ENCODE measurements at regions not wholly inside any gene's neighbourhood (a gene's known extent, or its start where the extent isn't known, plus 50 kb on each side); places are given as distances from the start of the nearest gene placed in this dataset.
A peak's percentile ranks its signal among the peaks of the same experiment; 100 is the strongest.
"Not testable (repeated sequence)": the region's sequence is repeated elsewhere in the genome, so short reads cannot be mapped to it uniquely, and the experiment has no call there.

DNA sequence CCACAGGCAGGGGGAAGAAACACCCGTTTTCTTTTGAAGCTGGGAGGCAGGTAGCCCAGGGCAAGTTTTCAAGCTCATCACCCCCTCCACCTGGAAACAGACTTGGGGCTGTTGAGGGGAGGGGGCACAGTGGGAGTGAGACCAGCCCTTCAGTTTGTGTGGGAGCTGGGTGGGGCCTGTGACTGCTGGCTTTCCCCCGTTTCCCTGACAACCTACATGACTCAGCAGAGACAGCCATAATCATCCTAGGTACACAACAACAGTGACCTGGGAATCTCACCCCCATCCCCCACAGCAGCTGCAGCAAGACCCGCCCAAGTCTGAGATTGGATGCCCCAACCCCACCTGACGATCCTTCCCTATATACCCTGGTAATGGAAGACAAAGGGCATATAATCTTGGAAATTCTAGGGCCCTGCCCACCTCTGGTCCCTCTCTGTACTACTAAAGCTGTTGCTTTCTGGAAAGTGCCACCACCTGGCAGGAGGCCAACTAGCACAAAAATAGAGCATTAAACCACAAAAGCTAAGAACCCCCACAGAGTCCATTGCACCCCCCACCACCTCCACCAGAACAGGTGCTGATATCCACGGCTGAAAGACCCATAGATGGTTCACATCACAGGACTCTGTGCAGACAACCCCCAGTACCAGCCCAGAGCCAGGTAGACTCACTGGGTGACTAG lies 422.2 kb upstream of the SGO1 start:
- peak in 1 of 2 experiments; percentile 2 for DNase-seq

DNA sequence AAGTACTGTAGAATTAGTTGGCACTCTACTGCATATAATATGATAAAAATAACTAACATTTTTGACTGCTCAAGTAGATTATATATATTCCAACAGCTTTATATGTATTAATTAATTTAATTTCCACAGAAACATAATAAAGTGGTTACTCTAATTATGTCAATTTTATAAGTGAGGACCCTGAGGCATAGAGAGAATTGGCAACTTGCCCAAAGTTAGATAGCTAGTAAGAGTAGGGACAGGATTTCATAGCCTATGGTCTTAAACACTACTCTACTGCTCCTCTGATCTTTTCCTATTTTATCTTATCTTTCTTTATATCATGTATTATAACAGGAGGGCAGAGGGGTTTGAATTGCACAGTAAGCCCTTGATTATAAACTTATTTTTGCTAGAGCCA lies 418.7 kb upstream of the SGO1 start:
- DNase-seq = peak; percentile 34 to 58

DNA sequence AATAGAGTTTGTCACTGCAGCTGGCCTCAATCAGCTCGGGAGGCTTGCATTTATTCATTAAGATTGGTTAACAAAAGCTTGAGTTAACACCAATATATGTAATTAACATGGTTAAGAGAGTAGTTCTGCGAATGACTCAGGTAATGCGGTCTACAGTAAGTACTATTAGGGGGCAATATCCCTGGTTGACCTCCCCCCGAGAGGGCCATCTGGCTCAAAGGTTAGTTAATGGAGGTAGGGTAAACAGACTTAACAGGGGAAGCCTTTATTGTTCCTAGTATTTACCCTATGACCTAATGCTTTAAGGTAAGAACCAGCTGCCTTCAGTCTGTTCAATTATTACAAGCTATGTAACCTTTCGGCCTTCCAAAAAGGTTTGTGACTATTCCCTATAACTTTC lies 403.3 kb upstream of the SGO1 start:
- no peak for DNase-seq

DNA sequence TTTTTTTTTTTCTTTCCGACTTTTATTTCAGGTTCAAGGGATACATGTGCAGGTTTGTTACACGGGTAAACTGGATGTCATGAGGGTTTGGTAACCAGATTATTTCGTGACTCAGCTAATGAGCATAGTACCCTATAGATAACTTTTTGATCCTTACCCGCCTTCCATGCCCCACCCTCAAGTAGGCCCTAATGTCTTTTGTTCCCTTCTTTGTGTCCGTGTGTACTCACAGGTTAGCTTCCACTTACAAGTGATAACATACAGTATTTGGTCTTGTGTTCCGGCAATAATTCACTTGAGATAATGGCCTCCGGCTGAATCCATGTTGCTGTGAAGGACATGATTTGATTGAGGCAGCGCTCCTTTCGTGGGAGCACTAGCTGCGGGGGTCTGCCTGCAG lies 402.8 kb upstream of the SGO1 start:
- DNase-seq = no peak

DNA sequence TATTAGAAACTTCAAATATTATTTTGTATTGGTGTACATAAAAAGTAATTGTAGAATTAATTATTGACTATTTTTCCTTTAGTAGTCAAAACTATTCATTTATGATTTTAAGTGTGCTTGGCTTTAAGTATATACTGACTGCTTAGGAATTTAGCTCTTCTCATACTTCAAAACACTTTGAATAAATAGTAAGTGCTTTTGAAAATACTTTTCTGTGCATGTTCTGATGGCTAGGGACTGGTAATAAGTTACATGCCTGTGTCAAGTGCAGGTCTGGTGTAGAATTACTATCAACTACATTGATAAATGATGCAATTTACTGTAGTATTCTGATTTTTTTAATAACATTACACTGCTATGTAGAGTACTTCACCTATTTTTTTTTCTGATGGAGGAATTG lies 397.6 kb upstream of the SGO1 start:
- no peak for DNase-seq

DNA sequence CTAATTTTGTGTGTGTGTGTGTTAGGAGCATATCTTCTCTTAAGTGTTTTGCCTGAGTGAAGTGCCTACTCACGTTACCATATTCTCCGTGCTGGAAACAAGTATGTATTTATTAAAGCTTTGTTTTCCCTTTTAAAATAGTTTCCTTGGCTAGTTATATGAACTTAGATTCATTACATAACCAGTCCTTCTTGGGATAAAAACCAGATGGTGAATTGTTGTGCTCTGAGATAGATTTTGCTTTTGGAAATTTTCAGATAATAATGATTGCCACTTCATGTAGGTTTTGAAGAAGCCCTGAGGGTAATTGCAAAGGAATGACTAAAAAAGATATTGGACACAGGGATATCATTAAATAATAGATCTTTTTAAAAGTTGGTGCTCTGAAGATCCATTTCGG lies 390.2 kb upstream of the SGO1 start:
- no peak for DNase-seq

DNA sequence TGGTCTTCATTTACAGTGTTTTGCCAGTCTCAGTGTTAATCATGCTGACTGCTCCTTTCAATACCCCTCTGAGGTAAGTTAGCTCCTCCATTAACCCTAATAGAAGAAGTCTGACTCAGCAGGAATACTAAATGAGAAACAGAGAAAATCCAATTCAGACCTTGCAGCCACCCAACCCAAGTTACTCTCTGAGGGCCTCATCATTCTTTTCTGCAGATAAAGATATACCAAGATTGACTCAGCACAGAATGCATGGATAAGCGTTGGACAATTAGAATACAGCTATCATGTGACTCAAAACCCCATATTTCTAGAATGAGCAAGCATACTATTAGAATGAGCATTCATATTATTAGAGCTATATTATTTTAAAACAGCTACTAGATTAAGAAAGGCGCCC lies 389.1 kb upstream of the SGO1 start:
- no peak for DNase-seq

DNA sequence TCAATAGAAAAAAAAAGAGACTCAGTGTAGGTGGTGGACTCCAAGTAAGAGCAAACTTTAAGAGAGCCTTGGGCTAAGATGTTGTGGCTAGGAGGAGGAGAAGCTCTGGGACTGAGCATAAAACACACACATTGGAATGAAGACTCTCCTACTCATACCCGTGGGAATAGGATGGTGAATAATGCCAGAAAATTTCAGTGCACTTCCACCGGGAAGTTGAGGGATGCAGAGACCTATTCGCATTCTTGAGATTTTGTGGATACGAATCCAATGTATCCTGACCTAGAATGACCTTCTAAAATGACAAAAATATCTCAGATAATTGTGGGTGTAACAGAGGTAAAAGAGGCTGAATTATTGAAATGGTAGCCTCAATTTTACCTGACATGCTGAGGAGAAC lies 388.7 kb upstream of the SGO1 start:
- DNase-seq = no peak

DNA sequence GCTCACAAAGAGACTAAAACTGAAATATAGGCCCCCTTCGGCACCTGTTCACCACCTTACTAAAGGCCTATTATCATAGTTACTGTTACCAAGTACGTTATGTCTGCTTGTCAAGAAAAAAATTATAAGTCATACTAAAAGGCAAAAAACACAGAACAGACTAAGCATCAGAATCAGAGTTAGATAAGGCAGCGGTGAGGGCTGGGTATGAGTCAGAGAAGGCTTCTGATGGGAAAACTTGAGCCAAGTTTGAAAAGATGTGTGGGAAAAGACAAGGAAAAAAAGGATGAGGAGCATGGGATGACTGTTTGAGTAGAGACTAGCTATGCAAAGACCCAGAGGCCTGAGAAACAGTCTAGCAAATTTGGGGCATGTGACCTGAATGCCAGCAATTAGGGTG lies 387.2 kb upstream of the SGO1 start:
- no peak for DNase-seq

DNA sequence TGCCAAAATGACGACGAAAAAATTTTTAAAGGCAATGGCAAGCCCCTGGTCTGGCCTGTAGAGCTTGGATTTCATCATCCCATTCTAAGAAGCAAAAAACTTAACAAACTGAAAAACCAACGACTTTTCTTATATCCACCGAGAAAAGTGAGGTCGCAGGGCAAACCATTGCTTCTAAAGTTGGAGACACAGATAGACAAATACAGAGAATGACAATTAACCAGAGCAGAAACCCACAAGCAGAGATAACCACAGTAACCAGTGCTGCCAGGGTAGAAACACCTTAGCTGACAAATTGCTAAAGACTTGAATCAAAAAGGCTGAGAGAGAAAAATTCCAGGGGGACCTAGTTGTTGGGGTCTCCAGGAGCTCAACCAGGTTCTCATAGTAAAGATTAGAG lies 386.5 kb upstream of the SGO1 start:
- DNase-seq = no peak

DNA sequence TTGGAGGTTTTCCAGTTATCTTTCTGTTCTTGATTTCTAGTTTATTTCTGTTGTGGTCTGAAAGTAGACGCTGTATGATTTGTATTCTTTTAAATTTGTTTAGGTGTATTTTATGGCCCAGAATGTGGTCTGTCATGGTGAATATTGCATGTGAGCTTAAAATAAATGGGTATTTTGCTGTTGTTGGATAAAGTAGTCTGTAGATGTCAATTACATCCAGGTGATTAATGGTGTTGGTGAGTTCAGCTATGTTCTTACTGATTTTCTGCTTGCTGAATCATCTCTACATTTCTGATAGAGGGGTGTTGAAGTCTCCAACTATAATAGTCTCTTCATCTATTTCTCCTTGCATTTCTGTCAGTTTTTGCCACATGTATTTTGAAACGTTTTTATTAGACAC lies 383.3 kb upstream of the SGO1 start:
- no peak for DNase-seq

DNA sequence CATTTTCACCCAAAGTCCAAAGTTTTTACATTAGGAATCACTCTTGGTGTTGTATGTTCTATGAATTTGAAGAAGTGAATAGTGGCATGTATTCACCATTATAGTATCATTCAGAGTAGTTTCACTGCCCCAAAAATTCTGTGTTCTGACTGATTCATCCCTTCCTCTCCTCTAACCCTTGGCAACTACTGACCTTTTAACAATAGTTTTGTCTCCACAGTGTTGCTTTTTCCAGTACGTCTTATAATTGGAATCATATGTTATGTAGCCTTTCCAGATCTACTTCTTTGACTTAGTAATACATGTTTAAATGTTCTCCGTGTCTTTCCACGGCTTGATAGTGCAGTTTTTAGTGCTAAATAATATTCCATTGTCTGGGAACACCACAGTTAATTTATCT lies 379.0 kb upstream of the SGO1 start:
- DNase-seq = no peak

DNA sequence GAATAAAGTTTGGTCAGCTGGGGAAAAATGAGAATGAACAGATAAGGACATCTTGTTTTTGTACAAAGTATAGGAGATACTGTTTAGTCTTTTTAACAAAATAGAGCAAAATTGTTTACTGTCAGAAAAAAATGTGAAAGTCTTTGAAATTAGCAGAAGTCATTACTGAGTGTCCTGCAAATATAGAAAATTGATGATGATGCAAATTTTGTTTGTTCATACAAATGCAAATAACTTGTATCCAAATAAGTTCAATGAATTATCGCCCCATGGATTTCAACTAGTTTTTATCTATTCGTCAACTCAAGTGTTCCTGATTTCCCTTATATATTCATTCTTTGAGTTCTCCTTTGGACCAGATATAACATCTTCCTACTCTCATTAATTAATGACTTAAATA lies 378.0 kb upstream of the SGO1 start:
- DNase-seq = no peak

DNA sequence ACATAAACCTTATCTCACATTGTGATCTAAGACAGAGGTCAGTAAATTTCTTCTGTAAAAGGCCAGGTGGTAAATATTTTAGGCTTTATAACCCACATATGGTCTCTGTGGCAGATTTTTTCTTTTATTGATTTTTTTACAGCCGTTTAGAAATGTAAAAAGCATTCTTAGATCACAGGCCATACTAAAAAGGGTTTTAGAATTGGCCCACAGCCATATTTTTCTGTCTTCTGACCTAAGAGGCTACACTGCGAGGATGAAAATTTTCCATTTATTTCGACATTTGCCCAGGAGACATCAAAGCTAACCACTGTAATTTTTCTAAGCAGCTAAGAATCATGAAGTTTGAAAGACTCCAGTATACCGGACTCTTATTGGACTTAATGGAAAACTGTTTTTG lies 377.2 kb upstream of the SGO1 start:
- DNase-seq = no peak

DNA sequence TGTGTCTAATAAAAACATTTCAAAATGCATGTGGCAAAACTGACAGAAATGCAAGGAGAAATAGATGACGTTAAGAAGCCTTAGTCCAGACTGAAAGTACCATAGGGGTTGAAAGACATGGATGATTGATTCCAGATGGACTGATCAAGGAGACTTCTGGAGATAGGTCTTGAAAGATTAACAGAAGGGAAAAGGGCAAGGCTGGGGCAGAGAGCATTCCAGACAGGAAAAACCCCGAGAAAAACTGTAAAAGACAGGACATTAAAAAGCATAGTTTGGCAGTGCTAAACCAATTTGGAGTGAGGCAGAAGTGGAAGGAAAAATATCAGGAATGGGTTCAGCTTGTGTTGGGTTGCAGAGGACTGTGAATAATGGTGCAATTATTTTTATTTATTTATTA lies 375.2 kb upstream of the SGO1 start:
- DNase-seq = no peak

DNA sequence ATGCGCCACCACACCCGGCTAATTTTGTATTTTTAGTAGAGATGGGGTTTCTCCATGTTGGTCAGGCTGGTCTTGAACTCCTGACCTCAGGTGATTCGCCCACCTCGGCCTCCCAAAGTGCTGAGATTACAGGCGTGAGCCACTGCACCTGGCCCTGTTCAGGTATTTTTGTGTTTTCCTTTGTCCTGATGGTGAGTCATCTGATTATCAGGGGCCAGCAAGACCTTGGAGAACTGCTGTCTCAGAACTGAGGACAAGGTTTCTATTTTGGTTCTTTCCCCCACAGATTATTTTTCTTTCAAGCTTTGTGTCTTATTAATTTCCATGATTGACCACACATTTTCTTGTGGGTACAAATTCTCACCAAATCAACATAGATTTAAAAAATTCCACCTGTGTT lies 374.4 kb upstream of the SGO1 start:
- not testable (repeated sequence) for DNase-seq

DNA sequence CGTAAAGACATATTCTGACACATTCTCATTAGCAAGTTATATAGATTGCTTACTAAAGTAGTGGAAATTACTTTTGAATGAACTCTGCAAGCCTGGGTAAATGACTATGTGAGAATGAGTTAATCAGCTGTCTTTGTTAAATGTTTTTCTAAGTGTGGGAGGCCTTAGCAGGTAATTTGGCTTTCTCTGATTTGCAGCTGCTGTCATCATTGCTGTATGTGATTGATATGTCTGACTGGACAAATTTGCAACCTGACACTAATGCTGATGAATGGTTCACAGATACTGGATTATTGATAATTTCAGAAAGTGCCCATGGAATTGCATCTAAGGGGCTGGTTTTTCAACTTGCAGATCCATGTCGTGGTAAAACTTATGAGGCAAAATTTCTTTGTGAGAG lies 372.2 kb upstream of the SGO1 start:
- no peak for DNase-seq

DNA sequence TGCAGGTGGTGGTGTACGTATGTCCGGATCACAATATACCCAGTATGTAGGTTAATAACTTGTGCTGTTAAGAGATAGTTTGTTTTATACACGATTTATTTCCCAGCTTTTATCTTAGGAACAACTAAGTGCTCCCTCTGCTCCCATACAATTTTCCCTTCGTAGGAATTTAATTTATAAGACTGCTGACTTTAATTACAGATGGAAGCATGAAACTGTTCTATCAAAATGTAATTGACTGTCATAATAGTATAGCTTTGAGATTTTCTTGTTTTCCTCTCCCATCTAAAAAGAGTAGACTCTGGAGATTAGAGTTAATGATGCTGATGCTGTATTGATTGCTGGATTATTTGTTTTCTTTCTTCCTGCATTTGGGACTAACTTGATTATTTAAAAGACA lies 370.7 kb upstream of the SGO1 start:
- no peak for DNase-seq

DNA sequence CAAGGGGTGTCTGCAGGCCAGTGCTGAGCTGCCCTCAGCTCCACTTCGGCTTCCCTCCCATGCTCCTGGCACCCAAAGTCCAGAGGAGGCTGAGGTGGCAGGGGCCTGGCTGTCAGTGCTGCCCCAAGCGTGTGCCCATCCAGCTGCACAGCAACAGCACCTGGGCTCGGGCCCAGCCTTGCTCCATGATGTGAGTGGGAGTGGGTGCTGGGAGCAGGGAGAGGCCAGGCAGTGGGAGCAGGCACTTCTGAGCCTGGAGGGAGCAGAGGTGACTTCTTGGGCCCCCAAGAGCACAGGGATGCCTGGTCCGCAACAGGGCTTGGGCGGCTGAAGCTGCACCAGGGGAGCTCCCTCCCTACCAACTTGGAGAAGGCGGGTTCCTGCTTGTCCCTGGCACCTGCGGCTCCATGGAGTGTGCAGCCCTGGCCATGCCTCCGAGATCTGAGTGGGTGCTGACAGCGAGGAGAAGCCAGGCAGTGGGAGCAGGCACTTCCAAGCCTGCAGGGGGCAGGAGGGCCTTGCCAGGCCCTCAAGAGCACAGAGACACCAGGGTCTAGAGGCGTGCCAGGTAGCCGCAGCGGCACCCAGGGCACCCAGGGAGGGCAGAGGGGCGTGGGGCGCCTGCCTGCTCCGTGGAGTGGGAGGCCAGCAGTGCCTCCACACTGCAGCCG lies 366.7 kb upstream of the SGO1 start:
- DNase-seq = no peak

DNA sequence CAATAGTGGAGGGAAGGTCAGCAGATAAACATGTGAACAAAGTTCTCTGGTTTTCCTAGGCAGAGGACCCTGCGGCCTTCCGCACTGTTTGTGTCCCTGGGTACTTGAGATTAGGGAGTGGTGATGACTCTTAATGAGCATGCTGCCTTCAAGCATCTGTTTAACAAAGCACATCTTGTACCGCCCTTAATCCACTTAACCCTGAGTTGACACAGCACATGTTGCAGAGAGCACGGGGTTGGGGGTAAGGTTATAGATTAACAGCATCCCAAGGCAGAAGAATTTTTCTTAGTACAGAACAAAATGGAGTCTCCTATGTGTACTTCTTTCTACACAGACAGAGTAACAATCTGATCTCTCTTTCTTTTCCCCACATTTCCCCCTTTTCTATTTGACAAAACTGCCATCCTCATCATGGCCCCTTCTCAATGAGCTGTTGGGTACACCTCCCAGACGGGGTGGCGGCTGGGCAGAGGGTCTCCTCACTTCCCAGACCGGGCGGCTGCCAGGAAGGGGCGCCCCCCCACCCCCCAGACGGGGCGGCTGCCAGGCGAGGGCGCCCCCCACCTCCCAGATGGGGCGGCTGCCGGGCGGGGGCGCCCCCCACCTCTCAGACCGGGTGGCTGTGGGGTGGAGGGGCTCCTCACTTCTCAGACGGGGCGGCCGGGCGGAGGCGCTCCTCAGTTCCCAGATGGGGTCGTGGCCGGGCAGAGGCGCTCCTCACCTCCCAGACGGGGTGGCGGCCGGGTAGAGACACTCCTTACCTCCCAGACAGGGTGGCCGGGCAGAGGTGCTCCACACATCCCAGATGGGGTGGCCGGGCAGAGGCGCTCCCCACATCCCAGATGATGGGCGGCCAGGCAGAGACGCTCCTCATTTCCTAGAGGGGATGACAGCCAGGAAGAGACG lies 361.6 kb upstream of the SGO1 start:
- DNase-seq = not testable (repeated sequence)

DNA sequence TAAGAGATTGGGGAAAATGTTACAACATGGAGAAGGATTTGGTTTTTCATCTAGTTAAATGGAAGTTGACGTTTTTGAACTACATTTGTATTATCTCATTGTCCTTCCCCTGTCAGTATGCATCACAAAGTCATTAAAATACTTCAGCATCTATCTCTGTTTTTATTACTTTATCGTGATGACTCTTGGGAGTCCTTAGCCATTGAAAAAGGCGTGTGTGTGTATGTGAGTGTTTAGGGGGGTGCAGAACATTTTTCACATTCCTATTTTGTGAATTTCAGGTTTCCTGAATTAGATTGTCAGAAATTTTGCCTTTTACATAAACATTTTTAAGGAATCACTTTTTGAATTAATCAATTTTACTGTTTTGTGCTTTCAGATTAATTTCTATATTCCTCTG lies 360.6 kb upstream of the SGO1 start:
- DNase-seq = no peak

DNA sequence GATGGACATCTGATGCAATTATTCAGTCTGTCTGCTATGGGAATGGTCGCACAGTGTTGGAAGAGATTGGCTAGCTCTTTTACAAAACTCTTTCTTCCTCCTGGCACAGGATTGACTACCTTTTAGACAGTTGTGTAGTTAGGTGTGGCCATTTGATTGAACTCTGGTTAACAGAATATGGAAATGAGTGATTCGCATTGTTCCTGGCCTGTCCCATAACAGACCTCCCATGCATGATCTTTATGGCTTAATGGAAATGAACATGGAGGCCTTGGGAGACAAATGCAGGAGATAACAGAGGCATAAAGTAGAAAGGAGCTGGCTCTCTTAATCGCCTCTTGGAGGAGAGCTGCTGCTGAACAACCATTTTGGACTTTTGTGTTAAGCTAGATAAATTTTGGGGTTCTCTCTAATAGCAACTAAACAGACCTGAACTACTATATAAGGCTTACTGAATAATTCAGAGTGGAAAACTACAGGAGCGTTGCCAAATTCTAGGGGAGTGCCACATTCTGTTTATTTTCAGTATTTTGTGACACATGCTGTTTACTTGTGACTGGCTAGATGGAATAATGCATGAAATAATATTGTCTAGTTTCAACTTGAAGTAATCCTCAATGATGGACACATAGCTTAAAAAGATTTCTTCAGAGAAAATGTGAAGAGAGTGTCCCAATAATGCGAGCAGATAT lies 357.7 kb upstream of the SGO1 start:
- DNase-seq = no peak

DNA sequence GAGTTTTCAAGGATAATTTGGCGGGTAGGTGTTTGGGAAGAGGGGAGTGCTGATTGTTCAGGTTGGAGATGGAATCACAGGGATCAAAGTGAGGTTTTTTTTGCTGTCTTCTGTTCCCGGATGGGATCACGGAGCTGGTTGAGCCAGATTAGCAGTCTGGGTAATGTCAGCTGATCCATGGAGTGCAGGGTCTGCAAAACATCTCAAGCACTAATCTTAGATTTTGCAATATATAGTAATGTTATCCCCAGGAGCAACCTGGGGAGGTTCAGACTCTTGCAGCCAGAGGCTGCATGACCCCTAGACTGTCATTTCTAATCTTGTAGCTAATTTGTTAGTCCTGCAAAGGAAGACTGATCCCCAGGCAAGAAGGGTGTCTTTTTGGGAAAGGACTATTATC lies 354.1 kb upstream of the SGO1 start:
- DNase-seq = no peak
